HG03442 (cell line): ENCODE measurements at regions not wholly inside any gene's neighbourhood (a gene's known extent, or its start where the extent isn't known, plus 50 kb on each side); places are given as distances from the start of the nearest gene placed in this dataset.

Experiments used
- ATAC-seq: cut with Tn5 transposase; IDR thresholded peaks from one replicate; pipeline ENCODE4 v1.9.1; 2021; ENCODE audit warnings: mild to moderate bottlenecking, moderate library complexity; ENCODE audit not compliant: unreplicated experiment

- no peak for ATAC-seq
These were observed 187.5 kb upstream of the ZBED5 start for GRCh38 chr11:11045156-11045930.

GRCh38 chr11:11044137-11044855, 186.4 kb upstream of the ZBED5 start:
- ATAC-seq, result no peak

- ATAC-seq, result no peak
These were observed 185.9 kb upstream of the ZBED5 start for GRCh38 chr11:11043721-11044120.

GRCh38 chr11:11039208-11039965, 181.5 kb upstream of the ZBED5 start:
- ATAC-seq, result no peak

GRCh38 chr11:11038782-11039181, 180.9 kb upstream of the ZBED5 start:
- ATAC-seq, result no peak

- no peak for ATAC-seq
These were observed 180.5 kb upstream of the ZBED5 start for GRCh38 chr11:11038352-11038751.

- ATAC-seq, result peak; percentile 46
These were observed 179.2 kb upstream of the ZBED5 start for GRCh38 chr11:11036848-11037732.

GRCh38 chr11:11036185-11036847, 178.5 kb upstream of the ZBED5 start:
- ATAC-seq, result no peak

GRCh38 chr11:11035331-11035730, 177.5 kb upstream of the ZBED5 start:
- ATAC-seq, result no peak

GRCh38 chr11:11034476-11034875, 176.6 kb upstream of the ZBED5 start:
- no peak for ATAC-seq

- ATAC-seq, result no peak
These were observed 174.2 kb upstream of the ZBED5 start for GRCh38 chr11:11032066-11032465.

GRCh38 chr11:11029027-11029426, 171.2 kb upstream of the ZBED5 start:
- no peak for ATAC-seq

- ATAC-seq, result peak; percentile 68
These were observed 170.3 kb upstream of the ZBED5 start for GRCh38 chr11:11028017-11028692.

GRCh38 chr11:11027288-11027687, 169.4 kb upstream of the ZBED5 start:
- no peak for ATAC-seq

GRCh38 chr11:11025087-11025486, 167.2 kb upstream of the ZBED5 start:
- ATAC-seq, result no peak

- ATAC-seq, result no peak
These were observed 164.4 kb upstream of the ZBED5 start for GRCh38 chr11:11022125-11022730.

- no peak for ATAC-seq
These were observed 163.7 kb upstream of the ZBED5 start for GRCh38 chr11:11021563-11021962.

GRCh38 chr11:11020747-11021149, 162.9 kb upstream of the ZBED5 start:
- no peak for ATAC-seq

GRCh38 chr11:11020219-11020726, 162.4 kb upstream of the ZBED5 start:
- no peak for ATAC-seq
